ENCODE measurements at regions not wholly inside any gene's neighbourhood (a gene's known extent, or its start where the extent isn't known, plus 50 kb on each side); places are given as distances from the start of the nearest gene placed in this dataset.

GRCh38 chr18:79627750-79628294 lies 51.8 kb upstream of the CTDP1 start:
- Histone ChIP-seq H3K4me2 (ENCODE audit: low read length) (no peak overlapping the region), H3K36me3 (ENCODE audit: insufficient read depth, low read length) (no peaks in the 10 kb centered on the region), H3K4me3 (ENCODE audit: insufficient read depth, low read depth, low read length) (no peak overlapping the region), H2AFZ (ENCODE audit: low read depth, low read length) (no peak overlapping the region), H3K27me3 (ENCODE audit: insufficient read depth, low read length) (peaks cover 24% of the 10 kb centered on the region), H4K20me1 (ENCODE audit: insufficient read depth, low read length) (no peaks in the 10 kb centered on the region), H3K79me2 (ENCODE audit: insufficient read depth, low read length) (no peaks in the 10 kb centered on the region), H3K9ac (ENCODE audit: low read length) (no peak overlapping the region), H3K4me1 (ENCODE audit: insufficient read depth, low read length) (no peaks in the 10 kb centered on the region), H3K27ac (ENCODE audit: low read depth, low read length) (no peak overlapping the region), H3K9me3 (ENCODE audit: insufficient read depth, low read depth, low read length) (no peaks in the 10 kb centered on the region)
- H3K27me3 Mint-ChIP-seq (ENCODE audit: low read depth, unreplicated experiment): peaks cover 48% of the 10 kb centered on the region
- no peak overlapping the region for H3K27ac Mint-ChIP-seq (ENCODE audit: unreplicated experiment)
- DNase-seq (ENCODE audit: low read depth): no peak
- no peak for TF ChIP-seq EZH2 (IDR thresholded peaks at IDR 0.05; ENCODE audit: insufficient read depth, low read length)
- TF ChIP-seq, protein P1, sequence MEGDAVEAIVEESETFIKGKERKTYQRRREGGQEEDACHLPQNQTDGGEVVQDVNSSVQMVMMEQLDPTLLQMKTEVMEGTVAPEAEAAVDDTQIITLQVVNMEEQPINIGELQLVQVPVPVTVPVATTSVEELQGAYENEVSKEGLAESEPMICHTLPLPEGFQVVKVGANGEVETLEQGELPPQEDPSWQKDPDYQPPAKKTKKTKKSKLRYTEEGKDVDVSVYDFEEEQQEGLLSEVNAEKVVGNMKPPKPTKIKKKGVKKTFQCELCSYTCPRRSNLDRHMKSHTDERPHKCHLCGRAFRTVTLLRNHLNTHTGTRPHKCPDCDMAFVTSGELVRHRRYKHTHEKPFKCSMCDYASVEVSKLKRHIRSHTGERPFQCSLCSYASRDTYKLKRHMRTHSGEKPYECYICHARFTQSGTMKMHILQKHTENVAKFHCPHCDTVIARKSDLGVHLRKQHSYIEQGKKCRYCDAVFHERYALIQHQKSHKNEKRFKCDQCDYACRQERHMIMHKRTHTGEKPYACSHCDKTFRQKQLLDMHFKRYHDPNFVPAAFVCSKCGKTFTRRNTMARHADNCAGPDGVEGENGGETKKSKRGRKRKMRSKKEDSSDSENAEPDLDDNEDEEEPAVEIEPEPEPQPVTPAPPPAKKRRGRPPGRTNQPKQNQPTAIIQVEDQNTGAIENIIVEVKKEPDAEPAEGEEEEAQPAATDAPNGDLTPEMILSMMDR (IDR thresholded peaks at IDR 0.05; ENCODE audit: insufficient read depth, low read depth, low read length): no peak
- H3K4me1 Mint-ChIP-seq (ENCODE audit: low read depth, unreplicated experiment): peaks cover 12% of the 10 kb centered on the region
- H3K36me3 Mint-ChIP-seq (ENCODE audit: low read depth, unreplicated experiment): no peaks in the 10 kb centered on the region
- no peaks in the 10 kb centered on the region for H3K9me3 Mint-ChIP-seq (ENCODE audit: unreplicated experiment)
- H3K4me3 Mint-ChIP-seq (ENCODE audit: unreplicated experiment): no peak overlapping the region
- FAIRE-seq: no peak

DNA sequence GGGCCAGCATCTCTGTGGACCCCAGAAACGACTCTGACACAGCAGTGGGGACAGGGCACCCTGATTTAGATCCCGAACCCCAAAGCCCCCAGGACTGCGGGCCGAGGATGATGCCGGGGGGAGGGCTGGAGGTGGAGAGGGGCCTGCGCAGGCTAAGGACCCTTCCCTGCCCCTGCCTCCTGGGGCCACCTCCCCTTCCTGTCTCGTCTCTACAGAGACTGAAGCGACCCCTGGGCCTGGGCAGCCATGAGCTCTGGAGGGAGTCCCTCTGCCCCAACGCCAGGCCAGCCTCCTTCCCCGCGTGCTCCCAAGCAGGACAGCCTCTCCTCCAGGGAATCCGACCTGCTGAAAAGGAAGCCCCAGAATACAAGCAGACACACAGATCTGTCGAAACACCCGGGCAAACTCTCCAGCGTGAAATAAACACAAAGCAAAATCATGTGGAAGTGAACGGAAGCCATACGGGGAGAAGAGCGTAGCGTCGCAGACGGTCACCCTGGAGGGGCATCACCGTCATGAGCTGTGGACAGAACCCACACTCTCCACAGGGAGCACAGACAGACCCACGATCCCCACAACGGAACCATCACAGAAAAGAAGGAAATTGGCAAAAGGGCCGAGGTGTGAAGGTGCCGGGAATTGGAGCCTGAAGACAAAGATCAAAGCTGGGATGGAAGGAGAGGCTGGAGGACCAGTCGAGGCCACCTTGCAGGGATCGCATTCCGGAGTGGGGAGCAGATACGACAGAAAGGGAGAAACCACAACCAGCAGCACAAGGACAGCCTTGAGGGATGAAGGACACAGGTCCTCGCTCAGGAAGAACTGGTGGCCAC lies 51.0 kb upstream of the CTDP1 start:
- H3K9ac ChIP-seq (ENCODE audit: low read length): no peak overlapping the region
- Mint-ChIP-seq H3K4me1 (ENCODE audit: low read depth, unreplicated experiment) (peaks cover 12% of the 10 kb centered on the region), H3K9me3 (ENCODE audit: unreplicated experiment) (peaks cover 2% of the 10 kb centered on the region), H3K36me3 (ENCODE audit: low read depth, unreplicated experiment) (no peaks in the 10 kb centered on the region), H3K27ac (ENCODE audit: unreplicated experiment) (no peak overlapping the region), H3K4me3 (ENCODE audit: unreplicated experiment) (no peak overlapping the region), H3K27me3 (ENCODE audit: low read depth, unreplicated experiment) (peaks cover 48% of the 10 kb centered on the region)
- no peak overlapping the region for H3K4me3 ChIP-seq (ENCODE audit: insufficient read depth, low read depth, low read length)
- H3K36me3 ChIP-seq (ENCODE audit: insufficient read depth, low read length): no peaks in the 10 kb centered on the region
- no peak for FAIRE-seq
- H3K4me2 ChIP-seq (ENCODE audit: low read length): no peak overlapping the region
- TF ChIP-seq, protein P1 (IDR thresholded peaks at IDR 0.05; ENCODE audit: insufficient read depth, low read depth, low read length): no peak
- no peak for TF ChIP-seq EZH2 (IDR thresholded peaks at IDR 0.05; ENCODE audit: insufficient read depth, low read length)
- H2AFZ ChIP-seq (ENCODE audit: low read depth, low read length): no peak overlapping the region
- no peaks in the 10 kb centered on the region for H4K20me1 ChIP-seq (ENCODE audit: insufficient read depth, low read length)
- no peaks in the 10 kb centered on the region for H3K79me2 ChIP-seq (ENCODE audit: insufficient read depth, low read length)
- no peak for DNase-seq (ENCODE audit: low read depth)
- H3K9me3 ChIP-seq (ENCODE audit: insufficient read depth, low read depth, low read length): no peaks in the 10 kb centered on the region
- no peak overlapping the region for H3K27ac ChIP-seq (ENCODE audit: low read depth, low read length)
- H3K4me1 ChIP-seq (ENCODE audit: insufficient read depth, low read length): no peaks in the 10 kb centered on the region
- H3K27me3 ChIP-seq (ENCODE audit: insufficient read depth, low read length): peaks cover 24% of the 10 kb centered on the region

GRCh38 chr18:79629249-79629558 lies 50.4 kb upstream of the CTDP1 start:
- no peak for FAIRE-seq
- no peaks in the 10 kb centered on the region for H3K36me3 Mint-ChIP-seq (ENCODE audit: low read depth, unreplicated experiment)

More at GRCh38 chr18:79629249-79629558, 50.4 kb upstream of the CTDP1 start:
- Histone ChIP-seq H3K4me3 (ENCODE audit: insufficient read depth, low read depth, low read length) (no peak overlapping the region), H3K36me3 (ENCODE audit: insufficient read depth, low read length) (no peaks in the 10 kb centered on the region), H3K9me3 (ENCODE audit: insufficient read depth, low read depth, low read length) (no peaks in the 10 kb centered on the region), H3K4me1 (ENCODE audit: insufficient read depth, low read length) (no peaks in the 10 kb centered on the region), H3K27ac (ENCODE audit: low read depth, low read length) (no peak overlapping the region), H3K9ac (ENCODE audit: low read length) (no peak overlapping the region), H3K27me3 (ENCODE audit: insufficient read depth, low read length) (peaks cover 21% of the 10 kb centered on the region), H3K4me2 (ENCODE audit: low read length) (no peak overlapping the region), H4K20me1 (ENCODE audit: insufficient read depth, low read length) (no peaks in the 10 kb centered on the region), H2AFZ (ENCODE audit: low read depth, low read length) (no peak overlapping the region), H3K79me2 (ENCODE audit: insufficient read depth, low read length) (no peaks in the 10 kb centered on the region)
- TF ChIP-seq EZH2 (IDR thresholded peaks at IDR 0.05; ENCODE audit: insufficient read depth, low read length): no peak
- TF ChIP-seq, protein P1 (IDR thresholded peaks at IDR 0.05; ENCODE audit: insufficient read depth, low read depth, low read length): no peak
- H3K27me3 Mint-ChIP-seq (ENCODE audit: low read depth, unreplicated experiment): peaks cover 44% of the 10 kb centered on the region
- H3K9me3 Mint-ChIP-seq (ENCODE audit: unreplicated experiment): peaks cover 4% of the 10 kb centered on the region
- peaks cover 12% of the 10 kb centered on the region for H3K4me1 Mint-ChIP-seq (ENCODE audit: low read depth, unreplicated experiment)
- H3K27ac Mint-ChIP-seq (ENCODE audit: unreplicated experiment): no peak overlapping the region
- H3K4me3 Mint-ChIP-seq (ENCODE audit: unreplicated experiment): no peak overlapping the region
- DNase-seq (ENCODE audit: low read depth): no peak

Measured in astrocyte (in vitro differentiated cells and primary cell).